ENCODE measurements at regions not wholly inside any gene's neighbourhood (a gene's known extent, or its start where the extent isn't known, plus 50 kb on each side); places are given as distances from the start of the nearest gene placed in this dataset.
"Not testable (repeated sequence)": the region's sequence is repeated elsewhere in the genome, so short reads cannot be mapped to it uniquely, and the experiment has no call there.

DNA sequence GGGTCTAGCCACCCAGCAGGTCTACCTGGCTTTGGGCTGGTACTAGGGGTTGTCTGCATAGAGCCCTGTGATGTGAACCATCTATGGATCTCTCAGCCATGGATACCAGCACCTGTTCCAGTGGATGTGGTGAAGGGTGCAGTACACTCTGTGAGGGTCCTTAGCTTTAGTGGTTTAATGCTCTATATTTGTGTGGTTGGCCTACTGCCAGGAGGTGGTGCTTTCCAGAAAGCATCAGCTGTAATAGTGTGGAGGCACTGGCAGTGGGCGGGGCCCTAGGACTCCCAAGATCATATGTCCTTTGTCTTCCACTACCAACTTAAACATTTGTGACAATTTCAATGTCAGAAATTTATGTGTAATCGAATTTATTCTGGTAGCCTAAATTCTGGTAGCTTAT is 1065.1 kb downstream of the RPIA start:
- not testable (repeated sequence) for DNase-seq (ENCODE audit: low spot score)

DNA sequence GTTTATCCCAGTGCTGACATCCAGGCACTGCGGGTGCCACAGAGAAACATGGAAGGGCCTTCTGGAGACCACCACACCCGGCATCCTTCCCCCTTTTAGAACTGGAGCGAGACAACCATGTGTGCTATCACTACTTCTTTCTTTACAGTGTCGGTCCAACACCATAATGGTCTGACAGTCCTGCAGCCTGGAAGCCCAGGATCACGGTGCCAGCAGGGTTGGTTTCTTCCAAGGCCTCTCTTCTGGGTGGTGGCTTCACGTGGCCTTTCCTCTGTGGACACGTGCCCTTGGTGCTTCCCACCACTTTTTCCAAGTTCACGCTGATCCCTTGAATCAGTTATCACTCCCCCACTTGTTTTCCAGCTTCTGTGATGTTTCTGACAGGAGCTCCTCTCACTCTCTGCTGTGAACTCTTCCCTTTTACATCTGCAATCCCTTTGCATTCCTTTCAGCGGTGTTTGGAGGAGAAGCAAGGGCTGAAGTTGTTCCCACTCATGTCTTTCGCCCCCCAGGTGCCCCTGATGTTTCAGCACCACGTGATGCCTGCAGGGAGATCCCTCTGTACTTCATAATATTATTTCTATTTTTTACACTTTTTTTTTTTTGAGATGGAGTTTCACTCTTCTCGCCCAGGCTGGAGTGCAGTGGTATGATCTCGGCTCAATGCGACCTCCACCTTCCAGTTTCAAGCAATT is 1067.0 kb downstream of the RPIA start:
- DNase-seq (ENCODE audit: low spot score): not testable (repeated sequence)

DNA sequence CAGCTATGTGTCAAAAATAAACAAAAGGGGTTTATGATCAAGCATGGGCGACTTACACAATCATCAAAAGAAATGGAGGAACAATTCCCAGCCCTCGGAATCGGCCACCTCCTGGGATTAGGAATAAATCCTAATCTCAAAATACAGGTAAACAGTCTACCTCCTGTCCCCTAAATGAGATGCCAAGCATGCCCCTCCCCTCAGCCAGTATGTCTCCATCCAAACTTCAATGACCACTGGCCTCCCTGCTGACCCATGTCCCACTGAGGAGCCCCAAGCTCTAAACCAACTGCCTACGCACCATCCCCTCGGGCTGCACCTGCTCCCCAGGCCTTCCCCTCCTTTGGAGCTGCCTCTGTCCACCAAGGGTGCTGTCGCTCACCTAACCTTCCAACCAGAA is 1069.3 kb downstream of the RPIA start:
- DNase-seq (ENCODE audit: low spot score): not testable (repeated sequence)

DNA sequence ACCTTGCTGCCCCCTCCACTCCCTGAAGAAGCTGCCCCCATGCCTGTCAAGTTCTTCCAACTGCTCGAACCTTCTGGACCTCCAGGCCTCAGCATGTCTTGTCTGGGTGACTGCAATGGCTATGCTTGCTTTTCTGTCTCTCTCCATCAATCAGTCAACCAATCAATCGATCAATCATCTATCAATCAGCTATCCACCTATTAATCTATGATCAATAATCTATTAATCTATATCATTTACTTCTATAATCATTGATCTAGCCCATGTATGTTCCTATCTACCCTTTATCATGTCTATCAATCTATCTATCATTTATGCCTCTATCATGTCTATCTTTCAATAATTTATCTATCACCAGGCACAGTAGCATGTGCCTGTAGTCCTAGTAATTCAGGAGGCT is 1069.7 kb downstream of the RPIA start:
- DNase-seq (ENCODE audit: low spot score): not testable (repeated sequence)

DNA sequence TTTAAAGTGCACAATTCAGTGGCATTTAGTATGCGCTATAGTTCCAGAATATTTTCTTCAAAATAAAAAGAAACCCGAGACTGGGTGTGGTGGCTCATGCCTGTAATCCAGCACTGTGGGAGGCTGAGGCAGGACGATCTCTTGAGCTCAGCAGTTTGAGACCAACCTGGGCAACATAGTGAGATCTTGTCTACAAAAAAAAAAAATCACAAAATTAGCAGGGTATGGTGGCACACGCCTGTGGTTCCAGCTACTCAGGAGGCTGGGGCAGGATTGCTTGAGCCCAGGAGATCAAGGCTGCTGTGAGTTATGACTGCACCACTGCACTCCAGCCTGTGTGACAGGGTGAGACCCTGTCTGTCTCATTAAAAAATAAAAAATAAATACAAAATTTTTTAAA is 1070.4 kb downstream of the RPIA start:
- not testable (repeated sequence) for DNase-seq (ENCODE audit: low spot score)

DNA sequence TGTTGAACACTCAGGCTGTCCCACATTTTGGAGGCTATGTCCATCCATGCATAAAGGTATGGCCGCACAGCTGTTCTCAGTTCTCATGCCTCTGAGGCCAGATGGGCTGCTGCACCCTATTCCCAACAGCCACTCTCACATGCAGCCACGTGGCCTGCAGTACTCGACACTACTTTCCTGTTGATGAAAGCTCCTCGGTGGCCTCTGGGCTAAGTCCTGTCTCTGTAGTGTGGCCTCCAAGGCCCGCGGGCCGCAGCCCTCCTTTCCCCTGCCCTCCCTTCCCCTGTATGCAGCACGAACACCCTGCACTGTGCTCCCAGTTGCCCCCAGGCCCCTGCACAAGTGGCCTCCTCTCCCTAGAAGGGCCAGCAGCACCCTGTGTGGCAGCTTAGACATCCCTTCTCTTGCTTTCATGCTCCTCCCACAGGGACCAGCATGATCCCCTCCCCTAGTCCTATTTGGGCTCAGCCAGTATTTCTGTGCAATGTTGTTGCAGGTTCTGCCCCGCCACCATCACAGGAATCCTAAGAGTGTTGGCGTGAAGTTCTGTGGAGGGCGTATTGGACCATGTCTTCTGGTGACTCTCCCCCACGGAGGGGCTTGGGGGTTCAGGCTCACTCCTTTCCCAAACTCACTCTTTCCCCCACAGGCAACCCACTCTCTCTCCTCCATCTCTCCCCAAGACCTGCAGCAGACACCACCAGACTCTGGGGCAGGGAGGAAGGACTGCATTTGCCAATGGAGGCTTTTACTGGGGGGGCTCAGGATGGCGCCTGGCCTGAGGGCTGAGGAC is 1071.2 kb downstream of the RPIA start:
- not testable (repeated sequence) for DNase-seq (ENCODE audit: low spot score)

DNA sequence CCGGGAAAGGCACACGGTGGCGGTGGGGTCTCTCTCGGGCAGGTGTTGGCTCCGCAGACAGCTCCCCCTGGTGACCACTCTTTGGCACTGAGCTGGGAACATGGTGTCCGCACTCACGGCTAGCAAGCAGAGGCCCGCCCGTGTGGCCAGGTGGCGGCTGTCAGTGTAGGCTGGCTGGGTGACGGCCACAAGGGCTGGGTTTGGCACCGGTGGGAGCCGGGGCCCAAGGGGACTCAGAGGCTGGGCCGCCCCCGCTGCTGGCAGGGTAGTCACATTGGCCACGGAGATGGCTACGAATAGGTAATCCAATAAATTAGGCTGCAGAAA is 1071.7 kb downstream of the RPIA start:
- DNase-seq (ENCODE audit: low spot score): no peak

DNA sequence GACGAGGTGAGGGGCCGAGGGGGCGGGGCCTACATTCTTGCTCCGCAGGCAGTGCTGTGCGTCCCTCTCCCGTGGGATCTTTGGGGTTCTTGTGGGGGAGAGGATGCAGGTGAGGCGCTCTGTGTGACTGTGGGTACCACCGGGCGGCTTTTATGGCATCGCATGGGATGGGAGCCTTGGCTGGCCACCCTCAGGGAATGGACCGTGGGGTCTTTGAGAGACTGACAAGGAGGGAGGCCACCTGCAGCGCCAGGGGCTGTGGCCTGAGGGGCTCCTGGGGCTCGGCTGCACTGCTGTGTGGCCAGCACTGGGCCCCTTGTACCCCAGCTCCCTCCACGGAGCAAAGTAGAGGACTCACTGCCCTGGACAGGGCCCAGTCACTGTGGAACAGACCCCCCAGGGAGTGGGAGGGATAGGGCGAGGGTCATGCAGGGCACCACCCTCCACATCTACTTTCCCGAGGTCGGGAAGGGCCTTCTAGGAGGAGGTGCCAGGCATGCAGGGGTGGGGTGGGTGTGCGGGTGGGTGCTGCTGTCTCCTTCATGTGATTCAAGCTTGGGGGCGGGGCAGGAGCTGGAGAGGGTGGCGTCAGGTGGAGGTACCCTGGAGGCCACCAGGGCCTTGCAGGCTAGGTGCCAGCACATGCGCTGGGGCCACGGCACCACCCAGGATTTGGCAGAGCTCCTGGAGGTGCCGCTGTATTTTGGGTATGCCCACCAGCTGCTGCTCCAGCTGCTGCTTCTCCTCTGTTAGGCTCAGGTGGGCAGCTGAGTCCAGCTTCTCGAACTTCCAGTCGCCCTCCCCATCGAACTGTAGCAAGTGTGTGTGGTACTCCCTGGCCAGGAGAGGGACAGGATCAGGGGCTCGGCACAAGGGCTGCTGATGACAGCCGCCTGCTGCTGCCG is 1072.4 kb downstream of the RPIA start:
- no peak for DNase-seq (ENCODE audit: low spot score)

DNA sequence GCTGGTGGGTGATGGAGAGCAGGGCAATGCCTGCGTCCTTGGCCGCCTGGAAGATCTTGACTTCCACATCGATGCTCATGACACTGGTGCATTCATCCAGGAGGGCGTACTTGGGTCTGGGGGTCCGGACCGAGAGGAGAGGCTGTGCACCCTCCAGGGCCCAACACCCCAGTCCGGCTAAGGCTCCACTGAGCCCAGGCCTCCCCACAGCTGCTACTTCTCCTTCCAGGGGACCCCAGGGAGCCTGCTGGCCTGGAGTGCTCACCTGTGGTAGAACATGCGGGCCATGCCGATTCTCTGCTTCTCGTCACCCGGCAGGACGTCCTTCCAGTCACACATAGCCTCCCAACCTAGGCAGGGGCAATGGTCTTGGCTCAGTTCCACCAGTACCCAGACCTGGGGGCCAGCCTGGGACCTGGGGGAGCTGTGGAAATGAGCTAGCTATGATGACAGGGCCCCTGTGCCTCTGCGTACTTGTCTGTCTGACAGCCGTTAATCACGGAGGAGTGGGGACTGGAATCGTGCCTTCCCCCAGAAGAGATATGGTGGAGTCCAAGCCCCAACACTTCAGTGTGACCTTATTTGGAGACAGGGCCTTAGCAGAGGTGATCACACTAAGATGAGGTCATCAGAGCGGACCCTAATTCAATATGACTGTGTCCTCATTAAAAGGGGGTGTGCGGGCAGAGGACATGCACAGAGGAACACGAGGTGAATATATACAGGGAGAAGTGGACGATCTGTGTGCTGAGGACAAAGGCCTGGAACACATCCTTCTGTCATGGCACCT is 1073.3 kb downstream of the RPIA start:
- DNase-seq (ENCODE audit: low spot score): not testable (repeated sequence)

DNA sequence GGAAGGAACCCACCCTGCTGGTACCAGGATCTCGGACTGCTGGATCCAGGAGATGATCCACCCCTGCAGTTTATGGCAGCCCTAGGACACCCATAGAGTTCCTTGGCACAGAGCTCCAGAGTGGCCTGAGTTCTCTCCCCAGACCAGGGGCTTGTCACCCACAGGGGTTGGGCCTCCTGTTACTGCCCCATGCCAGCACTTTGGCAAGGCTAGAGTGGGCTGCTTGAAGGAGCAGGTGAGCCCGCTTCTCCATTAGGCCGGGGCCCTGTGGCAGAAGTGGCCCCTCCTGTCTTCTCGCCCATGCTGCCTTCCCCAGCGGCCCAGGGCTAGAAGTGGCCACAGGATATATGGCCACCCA is 1073.9 kb downstream of the RPIA start:
- DNase-seq (ENCODE audit: low spot score): not testable (repeated sequence)

DNA sequence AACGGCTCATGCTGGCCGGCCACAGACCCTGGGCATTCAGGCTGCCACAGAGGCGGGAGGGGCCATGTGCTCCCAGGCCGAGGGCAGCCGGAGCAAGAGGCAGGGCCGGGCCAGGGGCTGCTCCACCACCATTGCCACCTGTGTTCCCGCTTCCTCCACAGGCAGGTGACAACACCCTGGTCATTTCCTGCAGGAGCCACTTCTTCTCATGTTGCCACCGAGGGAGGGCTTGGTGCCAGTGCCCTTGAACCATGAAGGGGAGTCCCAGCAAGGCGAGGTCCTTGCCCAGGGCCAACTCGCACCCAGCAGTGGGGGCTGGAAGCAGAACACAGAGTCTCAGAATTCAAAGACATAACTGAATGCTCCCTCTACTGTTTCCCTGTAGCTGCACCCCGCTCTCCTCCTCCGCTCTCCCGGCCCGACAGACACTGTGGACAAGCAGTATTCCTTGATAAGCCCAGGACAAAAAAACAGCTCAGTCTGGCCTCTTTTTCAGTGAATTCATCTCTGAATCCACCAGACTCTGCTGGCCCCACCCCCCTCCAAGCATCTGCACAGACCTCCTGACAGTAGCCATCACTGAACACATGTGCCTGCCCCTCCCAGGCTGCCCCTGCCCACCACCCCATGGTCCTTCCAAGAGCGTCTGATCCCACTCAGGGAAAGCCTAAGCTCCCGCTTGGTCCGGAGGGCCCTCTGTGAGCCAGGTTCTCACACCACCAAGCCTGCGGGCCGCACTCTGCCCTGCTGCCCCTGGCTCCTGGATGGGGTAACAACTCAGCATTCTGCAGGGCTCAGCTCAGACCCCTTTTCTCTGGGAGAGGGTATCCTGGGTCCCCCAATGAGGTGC is 1074.9 kb downstream of the RPIA start:
- not testable (repeated sequence) for DNase-seq (ENCODE audit: low spot score)

DNA sequence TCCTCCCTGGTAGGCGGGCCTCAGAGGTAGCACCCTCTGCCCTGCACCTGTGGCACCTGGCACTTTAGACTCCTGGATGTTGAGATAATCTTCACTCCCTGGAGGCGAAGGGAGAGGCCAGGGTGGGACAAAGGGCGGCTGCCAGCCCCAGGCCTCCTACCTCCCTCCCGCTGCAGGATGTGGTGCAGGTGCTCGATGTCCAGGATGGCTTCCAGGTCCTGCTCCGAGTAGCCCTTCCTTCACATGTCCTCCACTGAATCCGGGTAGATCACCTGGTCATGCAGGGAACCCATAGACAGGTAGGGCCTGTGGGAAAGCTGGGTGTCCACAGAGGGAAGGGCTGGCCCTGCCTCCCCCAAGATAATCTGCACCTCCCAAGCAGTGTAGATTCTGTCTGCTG is 1075.6 kb downstream of the RPIA start:
- DNase-seq (ENCODE audit: low spot score): not testable (repeated sequence)

DNA sequence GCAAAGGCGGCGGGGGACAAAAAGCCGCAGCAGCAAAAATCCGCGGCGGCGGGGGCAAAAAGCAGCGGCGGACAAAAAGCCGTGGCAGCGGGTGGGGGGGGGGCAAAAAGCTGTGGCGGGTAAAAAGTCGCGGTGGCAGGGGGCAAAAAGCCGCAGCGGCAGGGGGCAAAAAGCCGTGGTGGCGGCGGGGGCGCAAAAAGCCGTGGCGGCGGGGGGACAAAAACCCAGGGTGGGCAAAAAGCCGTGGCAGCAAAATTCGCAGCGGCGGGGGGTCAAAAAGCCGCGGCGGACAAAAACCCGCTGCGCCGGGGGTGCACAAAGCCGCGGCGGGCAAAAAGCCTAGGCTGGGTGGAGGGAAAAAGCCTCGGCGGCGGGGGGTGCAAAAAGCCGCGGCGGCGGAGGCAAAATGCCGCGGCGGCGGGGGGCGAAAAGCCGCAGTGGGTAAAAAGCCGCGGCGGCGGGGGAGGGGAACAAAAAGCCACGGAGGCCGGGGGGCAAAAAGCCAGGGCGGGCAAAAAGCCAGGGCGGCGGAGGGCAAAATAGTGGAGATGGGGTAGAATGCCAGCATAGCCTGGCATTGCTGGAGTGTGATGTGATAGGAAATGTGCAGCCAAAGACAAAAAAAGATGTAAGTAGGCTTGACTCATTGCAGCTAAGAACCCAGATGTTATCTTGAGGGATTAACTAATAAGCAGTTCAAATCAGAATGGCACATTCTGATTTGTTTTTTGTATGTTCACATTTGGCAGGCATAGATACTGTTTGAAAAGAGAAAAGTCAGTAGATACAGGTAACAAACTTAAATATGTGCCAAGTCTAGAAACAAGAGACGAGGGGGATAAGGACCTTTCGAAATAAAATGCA is 1076.3 kb downstream of the RPIA start:
- DNase-seq (ENCODE audit: low spot score): no peak

DNA sequence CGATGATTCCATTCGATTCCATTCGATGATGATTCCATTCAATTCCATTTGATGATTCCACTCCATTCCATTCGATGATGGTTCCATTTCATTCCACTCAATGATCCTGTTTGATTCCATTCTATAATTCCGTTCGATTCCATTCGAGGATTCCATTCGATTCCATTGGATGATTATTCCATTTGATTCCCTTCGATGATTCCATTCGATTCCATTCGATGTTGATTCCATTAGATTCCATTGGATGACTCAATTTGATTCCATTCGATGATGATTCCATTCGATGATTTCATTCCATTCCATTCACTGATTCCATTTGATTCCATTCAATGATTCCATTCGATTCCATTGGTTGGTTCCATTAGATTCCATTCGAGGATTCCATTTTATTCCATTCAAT is 1084.4 kb downstream of the RPIA start:
- DNase-seq (ENCODE audit: low spot score): no peak

DNA sequence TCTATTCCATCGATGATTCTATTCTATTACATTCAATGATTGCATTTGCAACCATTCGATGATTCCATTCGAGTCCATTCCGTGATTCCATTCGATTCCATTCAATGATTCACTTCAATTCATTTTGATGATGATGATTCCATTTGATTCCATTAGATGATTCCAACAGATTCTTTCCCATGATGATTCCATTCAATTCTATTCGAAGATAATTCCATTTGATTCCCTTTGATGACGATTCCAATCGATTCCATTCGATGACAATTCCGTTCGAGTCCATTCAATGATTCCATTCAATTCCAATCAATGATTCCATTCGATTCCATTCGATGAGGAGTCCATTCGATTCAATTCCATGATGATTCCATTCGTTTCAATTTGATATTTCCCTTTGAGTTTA is 1088.8 kb downstream of the RPIA start:
- DNase-seq (ENCODE audit: low spot score): no peak

DNA sequence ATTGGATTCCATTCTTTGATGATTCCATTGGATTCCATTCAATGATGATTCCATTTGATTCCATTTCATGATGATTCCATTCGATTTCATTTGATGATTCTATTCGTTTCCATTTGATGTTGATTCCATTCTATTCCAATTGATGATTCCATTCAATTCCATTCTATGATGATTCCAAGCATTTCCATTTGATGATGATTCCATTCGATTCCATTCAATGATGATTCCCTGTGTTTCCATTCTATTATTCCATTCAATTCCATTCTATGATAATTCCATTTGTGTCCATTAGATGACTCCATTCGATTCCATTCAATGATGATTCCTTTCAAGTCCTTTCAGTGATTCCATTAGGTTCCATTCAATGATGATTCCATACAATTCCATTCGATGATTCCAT is 1090.5 kb downstream of the RPIA start:
- DNase-seq (ENCODE audit: low spot score): no peak

DNA sequence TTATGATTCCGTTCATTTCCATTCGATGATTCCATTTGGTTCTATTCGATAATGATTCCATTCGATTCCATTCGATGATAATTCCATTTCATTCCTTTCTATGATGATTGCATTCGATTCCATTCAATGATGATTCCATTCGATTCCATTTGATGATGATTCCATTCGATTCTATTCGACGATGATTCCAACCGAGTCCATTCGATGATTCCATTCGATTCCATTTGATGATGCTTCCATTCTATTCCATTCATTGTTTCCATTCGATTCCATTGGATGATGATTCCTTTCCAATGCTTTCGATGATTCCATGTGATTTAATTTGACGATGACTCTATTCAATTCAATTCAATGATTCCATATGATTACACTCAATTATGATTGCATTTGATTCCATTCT is 1093.5 kb downstream of the RPIA start:
- no peak for DNase-seq (ENCODE audit: low spot score)

DNA sequence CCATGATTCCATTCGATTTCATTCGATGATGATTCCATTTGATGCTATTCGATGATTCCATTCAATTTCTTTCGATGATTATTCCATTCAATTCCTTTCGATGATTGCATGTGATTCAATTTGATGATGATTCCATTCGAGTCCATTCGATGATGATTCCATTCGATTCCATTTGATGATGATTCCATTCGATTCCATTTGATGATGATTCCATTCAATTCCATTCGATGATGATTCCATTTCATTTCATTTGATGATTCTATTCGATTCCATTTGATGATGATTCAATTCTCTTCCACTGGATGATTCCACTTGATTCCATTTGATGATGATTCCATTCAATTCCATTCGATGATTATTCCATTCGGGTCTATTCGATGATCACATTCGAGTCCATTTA is 1094.1 kb downstream of the RPIA start:
- DNase-seq (ENCODE audit: low spot score): not testable (repeated sequence)

DNA sequence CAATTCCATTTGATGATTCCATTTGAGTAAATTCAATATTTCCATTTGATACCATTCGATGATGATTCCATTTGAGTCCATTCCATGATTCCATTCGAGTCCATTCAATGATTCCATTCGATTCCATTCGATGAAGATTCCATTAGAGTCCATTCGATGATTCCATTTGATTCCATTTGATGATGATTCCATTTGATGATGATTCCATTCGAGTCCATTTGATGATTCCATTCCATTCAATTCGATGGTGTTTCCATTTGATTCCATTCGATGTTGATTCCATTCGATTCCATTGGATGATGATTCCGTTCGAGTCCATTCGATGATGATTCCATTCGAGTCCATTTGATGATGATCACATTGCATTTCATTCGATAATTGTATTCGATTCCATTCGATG is 1095.2 kb downstream of the RPIA start:
- DNase-seq (ENCODE audit: low spot score): not testable (repeated sequence)

DNA sequence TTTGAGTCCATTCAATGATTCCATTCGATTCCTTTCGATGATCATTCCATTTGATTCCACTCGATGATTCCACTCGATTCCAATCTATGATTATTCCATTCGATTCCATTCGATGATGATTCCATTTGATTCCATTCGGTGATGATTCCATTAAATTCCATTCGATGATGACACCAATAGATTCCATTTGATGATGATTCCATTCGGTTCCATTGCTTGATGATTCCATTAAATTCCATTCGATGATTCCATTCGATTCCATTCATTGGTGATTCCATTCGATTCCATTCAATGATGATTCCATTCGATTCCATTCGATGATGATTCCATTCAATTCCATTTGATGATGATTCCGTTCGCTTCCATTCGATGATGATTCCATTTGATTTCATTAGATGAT is 1104.1 kb downstream of the RPIA start:
- not testable (repeated sequence) for DNase-seq (ENCODE audit: low spot score)
